ENCODE measurements at regions not wholly inside any gene's neighbourhood (a gene's known extent, or its start where the extent isn't known, plus 50 kb on each side); places are given as distances from the start of the nearest gene placed in this dataset.

- TF ChIP-seq CTCF (IDR thresholded peaks at IDR 0.05), result no peak
These were observed 2672.0 kb upstream of the PCDH20 start for GRCh38 chr13:64087624-64088023.

GRCh38 chr13:64083811-64084210 lies 2668.2 kb upstream of the PCDH20 start:
- TF ChIP-seq CTCF (IDR thresholded peaks at IDR 0.05), result no peak

- no peak for TF ChIP-seq CTCF (IDR thresholded peaks at IDR 0.05)
These were observed 2667.7 kb upstream of the PCDH20 start for GRCh38 chr13:64083396-64083795.

- TF ChIP-seq CTCF (IDR thresholded peaks at IDR 0.05), result no peak
These were observed 2662.9 kb upstream of the PCDH20 start for GRCh38 chr13:64078480-64078936.

- no peak for TF ChIP-seq CTCF (IDR thresholded peaks at IDR 0.05)
These were observed 2662.4 kb upstream of the PCDH20 start for GRCh38 chr13:64078025-64078424.

- TF ChIP-seq CTCF (IDR thresholded peaks at IDR 0.05), result no peak
These were observed 2660.1 kb upstream of the PCDH20 start for GRCh38 chr13:64075543-64076271.

GRCh38 chr13:64074971-64075474 lies 2659.4 kb upstream of the PCDH20 start:
- TF ChIP-seq CTCF (IDR thresholded peaks at IDR 0.05), result no peak

Data from LNCAP (cell line).